HL-60 (cell line): ENCODE measurements at regions not wholly inside any gene's neighbourhood (a gene's known extent, or its start where the extent isn't known, plus 50 kb on each side); places are given as distances from the start of the nearest gene placed in this dataset.

Experiments
- CTCF ChIP-seq: IDR thresholded peaks from one replicate; pipeline ENCODE4 v1.5.1; 2011; ENCODE audit warnings: low read length, control low read depth, inconsistent platforms; ENCODE audit not compliant: insufficient read depth
- POLR2AphosphoS5 ChIP-seq: IDR thresholded peaks from 2 replicates; pipeline ENCODE4 v1.6.1; 2012; ENCODE audit warnings: low read depth

GRCh38 chr17:36791942-36792475 is 145.3 kb upstream of the LHX1 start:
- TF ChIP-seq CTCF (no peak), POLR2AphosphoS5 (no peak)
